ENCODE measurements at regions not wholly inside any gene's neighbourhood (a gene's known extent, or its start where the extent isn't known, plus 50 kb on each side); places are given as distances from the start of the nearest gene placed in this dataset.
A peak's percentile ranks its signal among the peaks of the same experiment; 100 is the strongest.

GRCh38 chr12:40620564-40621019 is 71.6 kb upstream of the CNTN1 start:
- no peak for DNase-seq

DNA sequence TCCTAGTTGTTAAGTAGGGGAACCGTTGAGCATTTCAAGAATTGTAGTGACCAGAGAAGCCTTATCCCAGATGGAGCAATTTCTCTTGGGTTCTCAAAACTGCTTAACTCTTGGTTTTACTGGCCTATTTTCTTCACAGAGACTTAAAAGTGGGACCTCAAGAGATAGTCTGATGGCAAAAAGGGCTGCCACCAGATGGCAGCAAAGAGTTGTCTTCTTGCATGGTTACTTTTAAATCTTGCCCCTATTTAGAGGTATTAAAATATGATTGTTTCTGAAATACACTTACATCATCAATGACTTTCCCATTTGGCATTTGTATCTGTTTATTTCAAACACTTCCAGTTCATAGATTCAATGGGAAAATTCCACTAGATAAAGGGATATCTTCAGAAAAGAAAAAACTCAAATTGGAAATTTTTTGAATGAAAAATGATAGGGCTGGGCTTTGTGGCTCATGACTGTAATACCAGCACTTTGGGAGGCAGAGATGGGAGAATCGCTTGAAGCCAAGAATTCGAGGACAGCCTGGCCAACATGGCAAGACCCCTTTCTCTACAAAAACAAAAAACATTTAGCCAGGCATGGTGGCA is 69.9 kb upstream of the CNTN1 start:
- DNase-seq = peak; percentile 69

DNA sequence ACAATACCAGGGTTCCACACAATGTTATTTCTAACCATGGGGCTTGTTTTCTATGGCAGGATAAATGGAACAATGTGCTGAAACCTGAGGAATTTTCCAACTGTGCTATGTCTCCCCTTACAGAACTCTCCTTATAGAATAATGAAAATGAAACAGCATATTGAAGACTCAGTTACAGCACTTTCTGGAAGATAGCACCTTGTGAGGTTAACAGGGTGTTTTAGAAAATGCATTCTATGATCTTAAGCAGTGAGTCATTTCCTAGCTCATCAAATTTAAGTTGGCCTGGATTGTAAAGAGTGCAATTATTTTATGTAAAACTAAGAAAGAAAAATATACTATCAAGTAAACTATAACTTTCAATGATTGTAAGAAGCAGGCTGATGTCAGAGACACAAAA is 60.1 kb upstream of the CNTN1 start:
- DNase-seq = no peak

- DNase-seq = no peak
Observed at GRCh38 chr12:40632933-40633332, 59.3 kb upstream of the CNTN1 start.

DNA sequence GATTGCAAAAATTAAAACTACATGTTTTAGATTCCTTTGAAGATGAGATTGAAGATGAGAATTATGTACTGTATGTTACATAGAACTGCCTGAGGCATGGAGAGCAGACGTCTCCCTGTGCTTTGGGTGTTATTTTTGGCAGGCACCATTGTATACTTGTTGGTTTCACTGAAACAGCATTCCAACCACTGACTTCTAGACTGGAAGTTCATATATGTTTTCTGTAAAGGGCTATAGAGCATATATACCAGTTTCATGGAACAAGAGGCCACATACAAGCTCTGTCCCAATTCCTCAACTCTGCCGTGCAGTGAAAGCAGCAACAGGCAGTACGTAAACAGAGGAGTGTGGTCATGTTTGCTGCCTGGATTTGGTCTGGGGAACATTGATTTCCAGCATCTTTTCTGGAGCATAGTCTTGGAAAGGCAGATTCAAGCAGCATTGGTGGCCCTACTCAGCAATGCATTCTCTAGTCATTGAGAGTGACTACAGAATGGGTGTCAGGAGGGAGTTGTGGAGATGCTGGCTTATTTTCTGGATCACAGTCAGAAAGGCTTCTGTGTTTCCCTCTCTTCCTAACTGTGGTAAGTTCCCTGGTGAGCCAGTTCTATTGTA is 57.6 kb upstream of the CNTN1 start:
- no peak for DNase-seq

DNA sequence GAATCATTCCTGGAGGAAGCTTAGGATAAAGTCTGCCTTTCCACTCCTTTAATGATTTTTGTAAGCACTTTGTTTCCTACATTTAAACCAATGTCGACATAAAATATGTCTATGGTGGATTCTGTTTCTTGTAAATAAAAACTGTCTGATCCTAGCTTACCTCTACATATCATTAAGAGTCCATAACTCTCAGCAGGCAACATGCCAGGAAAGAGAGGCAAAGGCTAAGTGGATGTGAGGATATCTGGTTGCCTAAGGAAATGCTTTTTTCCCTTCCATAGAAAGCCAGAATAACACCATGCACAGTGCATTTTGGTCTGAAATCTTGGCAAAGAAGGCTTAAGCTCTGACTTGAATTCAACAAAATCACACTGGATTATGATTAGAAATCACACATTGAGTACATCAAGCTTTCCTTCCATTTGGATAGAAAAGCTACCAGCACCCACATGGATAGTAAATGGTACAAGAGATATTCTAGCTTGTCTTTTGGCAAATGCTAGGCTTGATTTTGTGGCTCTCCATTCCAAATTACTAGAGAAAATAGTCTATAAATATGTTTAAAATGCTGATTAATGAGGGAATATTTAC is 57.0 kb upstream of the CNTN1 start:
- DNase-seq = no peak

Measured in right forelimb (tissue), 1 donor.